AG09319 (cell line): ENCODE measurements at regions not wholly inside any gene's neighbourhood (a gene's known extent, or its start where the extent isn't known, plus 50 kb on each side); places are given as distances from the start of the nearest gene placed in this dataset.
"Not testable (repeated sequence)": the region's sequence is repeated elsewhere in the genome, so short reads cannot be mapped to it uniquely, and the experiment has no call there.

ENCODE experiments used
- DNase-seq: peaks from one replicate; pipeline ENCODE4 v3.0.0-alpha.2; 2010; ENCODE audit warnings: low read depth; ENCODE audit errors: extremely low read depth
- CTCF ChIP-seq: IDR thresholded peaks from 2 replicates; pipeline ENCODE4 v1.5.1; 2011; ENCODE audit warnings: low read depth, mild to moderate bottlenecking, inconsistent platforms, low read length, moderate library complexity

- no peak for DNase-seq
- no peak for TF ChIP-seq CTCF
Measured at GRCh38 chr2:242058116-242058680, 188.7 kb downstream of the RTP5 start.

DNA sequence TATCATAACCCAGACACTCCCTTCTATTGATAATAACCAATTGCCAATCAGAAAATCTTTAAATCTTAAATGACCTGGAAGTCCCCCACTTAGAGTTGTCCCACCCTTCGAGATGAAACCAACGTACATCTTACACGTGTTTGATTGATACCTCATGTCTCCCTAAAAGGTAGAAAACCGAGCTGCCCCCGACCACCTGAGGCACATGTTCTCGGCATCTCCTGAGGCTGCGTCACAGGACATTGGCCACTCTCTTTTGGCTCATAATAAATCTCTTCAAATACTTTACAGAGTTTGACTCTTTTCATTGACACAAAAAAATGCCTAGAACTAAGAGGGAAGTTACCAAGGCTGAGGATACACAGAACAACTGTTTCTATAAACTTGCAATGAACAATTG, 190.0 kb downstream of the RTP5 start:
- no peak for TF ChIP-seq CTCF
- DNase-seq, result no peak

- DNase-seq, result peak; percentile 52
- no peak for TF ChIP-seq CTCF
Measured at GRCh38 chr2:242060212-242060835, 190.8 kb downstream of the RTP5 start.

DNA sequence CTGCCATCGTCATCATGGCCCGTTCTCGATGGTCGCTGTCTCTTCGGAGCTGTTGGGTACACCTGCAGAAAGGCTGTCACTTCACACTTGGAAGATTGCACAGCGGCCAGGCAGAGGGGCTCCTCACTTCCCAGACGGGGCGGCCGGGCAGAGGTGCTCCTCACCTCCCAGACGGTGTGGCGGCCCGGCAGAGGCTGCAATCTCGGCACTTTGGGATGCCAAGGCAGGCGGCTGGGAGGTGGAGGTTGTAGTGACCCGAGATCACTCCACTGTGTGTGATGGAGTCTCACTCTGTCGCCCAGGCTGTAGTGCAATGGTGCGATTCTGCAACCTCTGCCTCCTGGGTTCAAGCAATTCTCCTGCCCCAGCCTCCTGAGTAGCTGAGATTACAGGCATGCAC, 192.4 kb downstream of the RTP5 start:
- not testable (repeated sequence) for DNase-seq

DNA sequence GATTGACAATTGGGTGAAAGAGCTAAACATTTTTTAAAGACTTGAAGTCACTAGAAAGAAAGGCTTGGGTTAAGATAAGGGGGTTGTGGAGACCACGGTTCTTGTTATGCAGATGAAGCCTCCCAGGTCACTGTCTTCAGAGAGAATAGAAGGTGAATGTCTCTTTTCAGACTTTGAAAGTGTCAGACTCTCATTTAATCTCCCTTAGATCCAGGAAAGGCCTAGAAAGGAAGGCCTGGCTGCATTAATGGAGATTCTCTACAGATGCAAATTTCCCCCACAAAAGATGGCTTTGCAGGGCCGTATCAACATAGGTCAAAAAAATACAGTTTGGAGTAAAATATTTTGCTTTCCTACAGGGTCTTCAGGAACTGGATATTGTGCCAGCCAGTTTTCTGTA, 193.9 kb downstream of the RTP5 start:
- no peak for DNase-seq
- no peak for TF ChIP-seq CTCF

- DNase-seq, result no peak
- no peak for TF ChIP-seq CTCF
Measured at GRCh38 chr2:242063850-242064249, 194.3 kb downstream of the RTP5 start.

- TF ChIP-seq CTCF, result no peak
- no peak for DNase-seq
Measured at GRCh38 chr2:242064364-242065250, 195.1 kb downstream of the RTP5 start.
